ENCODE measurements at regions not wholly inside any gene's neighbourhood (a gene's known extent, or its start where the extent isn't known, plus 50 kb on each side); places are given as distances from the start of the nearest gene placed in this dataset.
"Not testable (repeated sequence)": the region's sequence is repeated elsewhere in the genome, so short reads cannot be mapped to it uniquely, and the experiment has no call there.

GRCh38 chr17:30605027-30605426 lies 127.8 kb downstream of the GOSR1 start (continued):
- TF ChIP-seq ZNF586 (CRISPR knock-in tag; conservative IDR thresholded peaks at IDR 0.05) (no peak), ZNF696 (CRISPR knock-in tag; conservative IDR thresholded peaks at IDR 0.05) (no peak), TGIF2 (CRISPR knock-in tag; IDR thresholded peaks at IDR 0.05) (no peak), FOXP1 (CRISPR knock-in tag; IDR thresholded peaks at IDR 0.05) (no peak), MEIS2 (IDR thresholded peaks at IDR 0.05; ENCODE audit: partially characterized antibody) (no peak), ZNF707 (CRISPR knock-in tag; conservative IDR thresholded peaks at IDR 0.05) (no peak), STAG1 (CRISPR knock-in tag; IDR thresholded peaks at IDR 0.05; ENCODE audit: borderline replicate concordance) (no peak), KLF1 (tag; IDR thresholded peaks at IDR 0.05) (no peak)

- H3K4me3 ChIP-seq; BruUV-seq (replicated peaks); in situ Hi-C loops (cut with MboI); H4K20me1 ChIP-seq (replicated peaks; ENCODE audit: control insufficient read depth, insufficient read depth, low read length); H3K9me3 ChIP-seq (replicated peaks; ENCODE audit: control insufficient read depth, insufficient read depth, low read depth, low read length); FAIRE-seq; DNase-seq (ENCODE audit: extremely low read depth in 1 of 4, low spot score in 3 of 4); H3K27ac ChIP-seq (ENCODE audit: extremely low read depth, low read depth, low read length); H3K79me2 ChIP-seq (ENCODE audit: control insufficient read depth, insufficient read depth, low read length); H3K4me2 ChIP-seq (ENCODE audit: insufficient read depth, low read length); CTCF ChIA-PET (ENCODE audit: low intra/inter-chr PET ratio); H3K9ac ChIP-seq (ENCODE audit: insufficient read depth in 1 of 2, low read depth in 2 of 2, low read length in 2 of 2); POLR2A ChIA-PET; ATAC-seq; H3K36me3 ChIP-seq (ENCODE audit: control insufficient read depth, insufficient read depth, low read length); H3K9me1 ChIP-seq (ENCODE audit: control insufficient read depth, insufficient read depth, low read length); H2AFZ ChIP-seq (ENCODE audit: low read depth, low read length); intact Hi-C loops (cut with micrococcal nuclease): not testable (repeated sequence)
- WGBS (ENCODE audit: insufficient coverage, low coverage, missing lambda C conversion rate): no CpG with 5 or more reads among the region's 2 CpGs
- Histone ChIP-seq H3K4me1 (replicated peaks in 1 of 2; ENCODE audit: control insufficient read depth in 2 of 2, insufficient read depth in 2 of 2, low read length in 2 of 2) (peaks cover 0 to 14% of the 10 kb centered on the region in 2 experiments; a peak in 2 of 5 replicates), H3K27me3 (ENCODE audit: control insufficient read depth in 2 of 2, insufficient read depth in 2 of 2, low read length in 2 of 2) (peaks cover 2 to 16% of the 10 kb centered on the region in 2 experiments; a peak in 4 of 5 replicates)
These were observed 125.2 kb downstream of the GOSR1 start for GRCh38 chr17:30602396-30602795.

GRCh38 chr17:30601984-30602383 lies 124.8 kb downstream of the GOSR1 start:
- H3K36me3 ChIP-seq (ENCODE audit: control insufficient read depth, insufficient read depth, low read length); H3K27ac ChIP-seq (ENCODE audit: extremely low read depth, low read depth, low read length); in situ Hi-C loops (cut with MboI); DNase-seq (ENCODE audit: extremely low read depth in 1 of 4, low spot score in 3 of 4); H4K20me1 ChIP-seq (replicated peaks; ENCODE audit: control insufficient read depth, insufficient read depth, low read length); H3K4me3 ChIP-seq; FAIRE-seq; H2AFZ ChIP-seq (ENCODE audit: low read depth, low read length); ATAC-seq; H3K9me3 ChIP-seq (replicated peaks; ENCODE audit: control insufficient read depth, insufficient read depth, low read depth, low read length); POLR2A ChIA-PET; H3K9me1 ChIP-seq (ENCODE audit: control insufficient read depth, insufficient read depth, low read length); CTCF ChIA-PET (ENCODE audit: low intra/inter-chr PET ratio); intact Hi-C loops (cut with micrococcal nuclease); H3K79me2 ChIP-seq (ENCODE audit: control insufficient read depth, insufficient read depth, low read length); H3K4me2 ChIP-seq (ENCODE audit: insufficient read depth, low read length); BruUV-seq (replicated peaks); H3K9ac ChIP-seq (ENCODE audit: insufficient read depth in 1 of 2, low read depth in 2 of 2, low read length in 2 of 2): not testable (repeated sequence)
- H3K27me3 ChIP-seq (ENCODE audit: control insufficient read depth in 2 of 2, insufficient read depth in 2 of 2, low read length in 2 of 2): peaks cover 2 to 16% of the 10 kb centered on the region in 2 experiments; a peak in 4 of 5 replicates
- H3K4me1 ChIP-seq (replicated peaks in 1 of 2; ENCODE audit: control insufficient read depth in 2 of 2, insufficient read depth in 2 of 2, low read length in 2 of 2): peaks cover 0 to 14% of the 10 kb centered on the region in 2 experiments; a peak in 2 of 5 replicates
- 3% methylated on average over 7 of the region's 7 CpGs for WGBS (ENCODE audit: insufficient coverage, low coverage, missing lambda C conversion rate)
